ENCODE measurements at regions not wholly inside any gene's neighbourhood (a gene's known extent, or its start where the extent isn't known, plus 50 kb on each side); places are given as distances from the start of the nearest gene placed in this dataset.

DNA sequence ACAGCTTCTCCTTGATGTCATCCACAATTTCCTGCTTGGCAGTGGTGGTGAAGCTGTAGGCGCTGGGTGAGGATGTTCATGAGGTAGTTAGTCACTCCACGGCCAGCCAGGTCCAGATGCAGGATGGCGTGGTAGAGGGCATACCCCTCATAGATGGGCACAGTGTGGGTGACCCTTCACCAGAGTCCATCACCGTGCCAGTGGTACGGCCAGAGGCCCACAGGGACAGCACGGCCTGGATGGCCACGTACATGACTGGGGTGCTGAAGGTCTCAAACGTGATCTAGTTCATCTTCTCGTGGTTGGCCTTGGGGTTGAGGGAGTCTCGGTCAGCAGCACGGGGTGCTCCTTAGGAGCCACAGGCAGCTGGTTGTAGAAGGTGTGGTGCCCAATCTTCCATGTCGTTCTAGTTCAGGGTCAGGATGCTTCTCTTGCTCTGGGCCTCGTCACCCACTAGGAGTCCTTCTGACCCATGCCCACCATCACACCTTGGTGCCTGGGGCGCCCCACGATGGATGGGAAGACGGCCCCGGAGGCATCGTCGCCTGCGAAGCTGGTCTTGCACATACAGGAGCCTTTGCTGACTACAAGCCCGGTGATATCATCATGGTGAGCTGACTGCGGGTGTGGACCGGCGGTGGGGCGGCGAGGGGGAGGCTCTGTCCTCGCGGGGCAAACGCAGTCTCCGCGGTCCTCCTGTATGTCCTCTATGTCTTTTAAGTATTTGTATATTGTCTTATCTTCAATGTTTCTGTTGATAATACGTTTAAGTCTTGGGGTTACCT is 1119.0 kb downstream of the NAALADL2 start:
- H4K8ac ChIP-seq (replicated peaks; ENCODE audit: insufficient read length, low read depth, low read length): no peak overlapping the region
- H3K4me2 ChIP-seq (ENCODE audit: insufficient read depth, insufficient read length, low read length): no peak overlapping the region
- TF ChIP-seq, protein P1, sequence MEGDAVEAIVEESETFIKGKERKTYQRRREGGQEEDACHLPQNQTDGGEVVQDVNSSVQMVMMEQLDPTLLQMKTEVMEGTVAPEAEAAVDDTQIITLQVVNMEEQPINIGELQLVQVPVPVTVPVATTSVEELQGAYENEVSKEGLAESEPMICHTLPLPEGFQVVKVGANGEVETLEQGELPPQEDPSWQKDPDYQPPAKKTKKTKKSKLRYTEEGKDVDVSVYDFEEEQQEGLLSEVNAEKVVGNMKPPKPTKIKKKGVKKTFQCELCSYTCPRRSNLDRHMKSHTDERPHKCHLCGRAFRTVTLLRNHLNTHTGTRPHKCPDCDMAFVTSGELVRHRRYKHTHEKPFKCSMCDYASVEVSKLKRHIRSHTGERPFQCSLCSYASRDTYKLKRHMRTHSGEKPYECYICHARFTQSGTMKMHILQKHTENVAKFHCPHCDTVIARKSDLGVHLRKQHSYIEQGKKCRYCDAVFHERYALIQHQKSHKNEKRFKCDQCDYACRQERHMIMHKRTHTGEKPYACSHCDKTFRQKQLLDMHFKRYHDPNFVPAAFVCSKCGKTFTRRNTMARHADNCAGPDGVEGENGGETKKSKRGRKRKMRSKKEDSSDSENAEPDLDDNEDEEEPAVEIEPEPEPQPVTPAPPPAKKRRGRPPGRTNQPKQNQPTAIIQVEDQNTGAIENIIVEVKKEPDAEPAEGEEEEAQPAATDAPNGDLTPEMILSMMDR (conservative IDR thresholded peaks at IDR 0.05): no peak
- no peak overlapping the region for H2BK20ac ChIP-seq (ENCODE audit: low read depth, low read length, poor library complexity, severe bottlenecking)
- H3K36me3 Mint-ChIP-seq (ENCODE audit: insufficient read depth in 1 of 3, low read depth in 3 of 3): peaks cover 4 to 19% (median 9%) of the 10 kb centered on the region in 3 experiments; a peak in 5 of 7 replicates
- DNase-seq: no peak
- no peak overlapping the region for H2AK5ac ChIP-seq (ENCODE audit: insufficient read length, low read length)
- no peaks in the 10 kb centered on the region for H3K23me2 ChIP-seq (ENCODE audit: insufficient read length, low read depth, low read length, poor library complexity, severe bottlenecking)
- no peak overlapping the region for H3K56ac ChIP-seq (ENCODE audit: insufficient read length, low read depth, low read length)
- H3K79me2 ChIP-seq (ENCODE audit: insufficient read depth, low read length): no peaks in the 10 kb centered on the region
- no peak overlapping the region for H4K91ac ChIP-seq (ENCODE audit: insufficient read length, low read depth, low read length)
- H3K4me1 ChIP-seq (ENCODE audit: insufficient read depth, low read length): no peaks in the 10 kb centered on the region
- H2AFZ ChIP-seq (ENCODE audit: low read length): no peak overlapping the region
- no peaks in the 10 kb centered on the region for H3K27me3 Mint-ChIP-seq (ENCODE audit: low read depth)
- no peak overlapping the region for H3K9ac ChIP-seq (ENCODE audit: extremely low read depth, insufficient read length, low read length)
- no peak overlapping the region for H3K18ac ChIP-seq (ENCODE audit: insufficient read length, low read depth, low read length)
- no peak overlapping the region for H3T11ph ChIP-seq (ENCODE audit: low read length)
- H3K14ac ChIP-seq (ENCODE audit: insufficient read depth, low read length): no peak overlapping the region
- H3K9me3 ChIP-seq (ENCODE audit: control insufficient read depth, low read depth, low read length): no peaks in the 10 kb centered on the region
- no peak overlapping the region for H3K4ac ChIP-seq (ENCODE audit: low read depth, low read length)
- no peak overlapping the region for H2BK120ac ChIP-seq (ENCODE audit: low read depth, low read length, poor library complexity, severe bottlenecking)
- no peaks in the 10 kb centered on the region for H3K79me1 ChIP-seq (ENCODE audit: insufficient read depth, low read depth, low read length, poor library complexity, severe bottlenecking)
- no peaks in the 10 kb centered on the region for H3K4me1 Mint-ChIP-seq
- no peak overlapping the region for H2BK12ac ChIP-seq (ENCODE audit: insufficient read length, low read depth, low read length)
- no peak overlapping the region for H2BK5ac ChIP-seq (ENCODE audit: insufficient read length, low read length)
- no peak overlapping the region for H3K27ac Mint-ChIP-seq
- no peak overlapping the region for H2BK15ac ChIP-seq (ENCODE audit: low read depth, low read length)
- no peaks in the 10 kb centered on the region for H3K27me3 ChIP-seq (ENCODE audit: insufficient read depth, low read length)
- no peak overlapping the region for H3K27ac ChIP-seq (ENCODE audit: insufficient read length, low read depth, low read length)
- no peak overlapping the region for H3K23ac ChIP-seq (ENCODE audit: insufficient read length, low read depth, low read length)
- H3K4me3 Mint-ChIP-seq: no peak overlapping the region
- no CpG with 5 or more reads among the region's 32 CpGs for WGBS (ENCODE audit: extremely low coverage, insufficient read length, low lambda C conversion rate)
- peaks cover 5 to 13% of the 10 kb centered on the region in 2 experiments; a peak in 4 of 5 replicates for H3K9me3 Mint-ChIP-seq
- no peak overlapping the region for H4K5ac ChIP-seq (ENCODE audit: insufficient read length, low read depth, low read length)
- H4K20me1 ChIP-seq (ENCODE audit: control insufficient read depth, insufficient read depth, insufficient read length): no peaks in the 10 kb centered on the region

Data from H9 (cell line).